Panc1 (cell line): ENCODE measurements at regions not wholly inside any gene's neighbourhood (a gene's known extent, or its start where the extent isn't known, plus 50 kb on each side); places are given as distances from the start of the nearest gene placed in this dataset.
"Not testable (repeated sequence)": the region's sequence is repeated elsewhere in the genome, so short reads cannot be mapped to it uniquely, and the experiment has no call there.

Experiments
- ATAC-seq: fragments of 200-7000 bp; cut with Tn5 transposase; 2 replicates; pipeline ENCODE4 v1.9.1; 2020; ENCODE audit warnings: mild to moderate bottlenecking, moderate library complexity
- BruUV-seq: library from RNA; stranded (reverse); fragments of 400-500 nt; replicated peaks from 2 replicates; lab custom pipeline; 2021; lab: Mats Ljungman, UMichigan
- CTCF ChIA-PET: fragments of 300-600 bp; sonication (Branson Sonifier 250); formaldehyde crosslinking; loops from one replicate; lab custom pipeline; 2022; ENCODE audit warnings: antibody characterized with exemption; lab: Charles Lee
- POLR2A ChIA-PET: fragments of 300-600 bp; sonication (Branson Sonifier 250); formaldehyde crosslinking; loops from one replicate; lab custom pipeline; 2022; ENCODE audit warnings: antibody characterized with exemption; lab: Charles Lee
- DNase-seq: peaks from one replicate; pipeline ENCODE4 v3.0.0-alpha.2; 2010; ENCODE audit warnings: low read depth, low spot score
- H3K27ac ChIP-seq: 2 replicates; pipeline ENCODE4 v1.5.1; 2011; ENCODE audit warnings: mild to moderate bottlenecking, low read length, inconsistent platforms
- H3K27me3 ChIP-seq: fragments of 200-500 bp; sonication (Bioruptor generic); 2 replicates; pipeline ENCODE4 v1.6.0; 2014; ENCODE audit warnings: low read length, inconsistent platforms; ENCODE audit not compliant: control insufficient read depth, insufficient read depth
- H3K36me3 ChIP-seq: fragments of 200-500 bp; sonication (Bioruptor generic); 2 replicates; pipeline ENCODE4 v1.5.1; 2014; ENCODE audit warnings: inconsistent platforms, mild to moderate bottlenecking, low read length, moderate library complexity; ENCODE audit not compliant: control insufficient read depth, insufficient read depth
- H3K4me1 ChIP-seq: 2 replicates; pipeline ENCODE4 v1.5.1; 2011; ENCODE audit warnings: inconsistent platforms, mild to moderate bottlenecking, low read length, moderate library complexity; ENCODE audit not compliant: control insufficient read depth, insufficient read depth
- H3K4me3 ChIP-seq, 2 experiments: 2 replicates each; pipeline ENCODE4 v1.5.1; 2011 to 2012; ENCODE audit warnings: low read depth in 2 of 2, low read length in 2 of 2, mild to moderate bottlenecking in 2 of 2, inconsistent platforms in 1 of 2, moderate library complexity in 1 of 2
- H3K9me3 ChIP-seq: fragments of 200-500 bp; sonication (Bioruptor generic); 2 replicates; pipeline ENCODE4 v1.5.1; 2014; ENCODE audit warnings: low read depth, mild to moderate bottlenecking, inconsistent platforms, low read length, moderate library complexity; ENCODE audit not compliant: control insufficient read depth, insufficient read depth
- in situ Hi-C: cut with HindIII; loops from 2 replicates; pipeline ENCODE4 v1.10.0; 2016; ENCODE audit warnings: low sequenced_read_pairs, low pct_unique_long_range_greater_than_20kb
- intact Hi-C: fragments of 100-400 bp; cut with micrococcal nuclease; formaldehyde crosslinking; loops from one replicate; pipeline ENCODE4 v1.10.0; 2022; ENCODE audit not compliant: unreplicated experiment

DNA sequence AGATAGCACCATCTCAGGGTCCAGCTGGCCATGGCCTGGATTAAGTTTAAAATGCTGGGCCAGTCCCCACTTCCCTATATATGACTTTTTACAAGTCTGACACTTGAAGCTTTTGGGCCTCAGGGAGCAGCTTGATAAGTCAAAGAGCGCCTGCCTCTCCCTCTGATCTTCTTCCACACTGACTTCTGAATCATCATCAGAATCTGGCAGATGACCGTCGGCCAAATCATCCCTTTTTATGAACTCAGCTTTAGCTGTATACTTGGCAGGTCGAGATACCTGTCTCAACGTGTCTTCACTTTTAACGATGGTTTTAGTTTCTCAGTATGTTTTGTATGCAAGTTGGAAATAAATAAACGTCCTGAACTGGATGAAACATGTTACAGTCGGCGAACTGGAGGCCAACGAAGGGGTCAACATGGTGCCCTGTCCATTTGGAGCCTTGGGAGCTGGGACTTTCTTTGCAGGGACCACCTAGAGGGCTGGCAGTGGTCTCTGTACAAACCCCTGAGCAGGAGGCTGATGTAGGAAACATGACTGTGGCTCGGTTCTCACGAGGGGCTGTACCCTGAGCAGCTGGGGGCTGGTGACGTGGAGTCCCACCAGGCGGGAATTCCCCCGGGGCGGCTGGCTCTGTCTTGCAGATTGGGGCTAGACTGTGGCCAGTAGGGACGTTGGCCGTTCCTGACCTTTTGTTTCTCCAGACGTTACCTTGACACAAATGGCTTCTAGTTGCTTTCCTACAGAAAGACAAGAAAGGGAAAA lies 153.8 kb upstream of the PRKX start:
- BruUV-seq, H3K4me1 ChIP-seq, DNase-seq, H3K27me3 ChIP-seq, H3K36me3 ChIP-seq, CTCF ChIA-PET, H3K27ac ChIP-seq, intact Hi-C loops, POLR2A ChIA-PET, ATAC-seq, H3K9me3 ChIP-seq, H3K4me3 ChIP-seq, in situ Hi-C loops: not testable (repeated sequence)

DNA sequence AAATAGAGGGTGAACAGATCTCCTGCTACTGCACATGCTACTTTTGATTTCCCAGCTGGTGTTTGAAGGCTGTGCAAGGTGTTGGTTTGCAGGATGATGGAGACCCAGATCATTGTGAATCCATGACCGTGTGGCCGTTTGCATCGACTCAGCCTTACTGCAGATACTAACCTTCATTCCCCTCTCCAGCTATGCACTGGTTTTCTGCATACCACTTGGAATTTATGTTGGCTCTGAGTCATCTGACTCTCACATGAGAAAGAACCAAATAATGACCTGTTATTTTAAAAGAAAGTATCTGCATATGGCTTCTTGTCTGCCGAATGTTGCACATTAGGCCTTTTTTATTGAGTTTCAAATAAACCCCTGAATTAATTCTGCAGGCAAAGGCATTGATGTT lies 144.9 kb upstream of the PRKX start:
- POLR2A ChIA-PET, H3K4me3 ChIP-seq, H3K4me1 ChIP-seq, H3K9me3 ChIP-seq, BruUV-seq, ATAC-seq, H3K27me3 ChIP-seq, intact Hi-C loops, H3K27ac ChIP-seq, CTCF ChIA-PET, DNase-seq, H3K36me3 ChIP-seq, in situ Hi-C loops: not testable (repeated sequence)

DNA sequence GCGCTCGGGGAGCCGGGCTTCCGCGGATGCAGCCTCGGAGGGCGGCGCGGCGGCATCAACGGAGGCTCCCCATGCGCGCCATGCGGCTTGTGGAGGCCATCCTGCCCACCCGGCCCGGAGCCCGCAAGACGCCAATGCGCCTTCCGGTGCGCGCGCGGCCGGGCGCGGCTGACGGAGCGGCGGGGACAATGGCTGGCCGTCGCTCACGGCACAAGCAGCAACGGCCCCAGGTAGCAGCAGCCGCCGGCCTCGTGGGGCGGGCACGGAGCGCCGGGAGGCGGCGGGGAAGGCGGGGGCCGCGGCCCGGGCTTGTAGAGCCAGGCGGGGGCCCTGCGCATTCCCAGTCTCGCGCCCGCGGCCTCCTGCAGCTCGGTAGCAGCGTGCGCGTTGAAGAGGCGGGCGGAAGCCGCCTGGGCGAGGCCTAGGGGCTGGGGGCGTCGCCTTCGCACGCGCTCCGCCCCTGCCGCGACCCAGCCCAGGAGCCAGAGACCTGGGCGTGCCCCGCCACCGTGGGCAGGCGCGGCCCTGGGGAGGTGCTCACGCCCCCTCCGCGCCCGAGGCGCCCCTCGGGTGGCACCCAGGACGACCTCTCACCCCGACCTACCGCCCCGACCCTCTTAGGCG lies 130.2 kb upstream of the PRKX start:
- intact Hi-C loops, in situ Hi-C loops, H3K36me3 ChIP-seq, H3K27me3 ChIP-seq, H3K9me3 ChIP-seq, BruUV-seq, POLR2A ChIA-PET, H3K27ac ChIP-seq, H3K4me1 ChIP-seq, CTCF ChIA-PET, DNase-seq: not testable (repeated sequence)
- peak; percentile 95 for ATAC-seq
- peak overlapping the region in 1 of 2 experiments; percentile 35; a peak in 2 of 4 replicates for H3K4me3 ChIP-seq

DNA sequence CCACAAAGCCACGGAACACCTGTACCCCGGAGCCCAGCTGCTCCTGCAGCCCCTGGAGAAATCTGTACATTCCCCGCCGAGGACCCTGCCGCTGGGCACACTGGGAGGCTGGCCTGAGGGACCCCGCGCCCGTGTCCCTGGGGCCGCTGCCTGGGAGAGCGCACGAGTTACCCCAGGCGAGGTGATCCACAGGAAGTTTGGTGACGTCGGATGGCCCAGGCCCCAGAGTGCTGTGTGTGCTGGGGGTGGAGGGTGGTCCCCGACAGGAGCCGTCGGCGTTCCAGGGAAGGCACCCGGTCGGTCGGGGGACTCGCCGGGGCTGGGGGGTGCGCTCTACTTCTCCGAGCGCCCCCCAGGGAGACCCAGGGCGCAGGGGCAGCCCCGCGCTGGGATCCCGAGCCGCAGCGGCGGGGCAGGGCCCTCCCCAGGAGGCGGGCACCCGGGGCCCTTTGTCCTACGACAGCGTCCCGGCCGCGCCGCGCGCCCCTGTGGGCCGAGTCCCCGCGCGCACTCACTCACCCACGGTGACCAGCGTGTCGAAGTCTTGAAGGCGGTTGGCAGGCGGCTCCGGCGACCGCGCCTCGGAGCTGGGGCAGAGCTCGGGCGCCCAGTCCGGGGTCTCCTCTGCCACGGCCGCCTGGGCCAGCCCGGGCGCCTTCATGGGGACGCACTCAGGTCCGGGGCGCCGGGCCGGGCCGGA lies 129.5 kb upstream of the PRKX start:
- intact Hi-C loops, in situ Hi-C loops, H3K27ac ChIP-seq, H3K27me3 ChIP-seq, BruUV-seq, DNase-seq, POLR2A ChIA-PET, H3K4me1 ChIP-seq, H3K36me3 ChIP-seq, H3K9me3 ChIP-seq, CTCF ChIA-PET: not testable (repeated sequence)
- peak overlapping the region; percentile 16 to 35; a peak in 2 of 4 replicates for H3K4me3 ChIP-seq
- ATAC-seq = peak; percentile 87

DNA sequence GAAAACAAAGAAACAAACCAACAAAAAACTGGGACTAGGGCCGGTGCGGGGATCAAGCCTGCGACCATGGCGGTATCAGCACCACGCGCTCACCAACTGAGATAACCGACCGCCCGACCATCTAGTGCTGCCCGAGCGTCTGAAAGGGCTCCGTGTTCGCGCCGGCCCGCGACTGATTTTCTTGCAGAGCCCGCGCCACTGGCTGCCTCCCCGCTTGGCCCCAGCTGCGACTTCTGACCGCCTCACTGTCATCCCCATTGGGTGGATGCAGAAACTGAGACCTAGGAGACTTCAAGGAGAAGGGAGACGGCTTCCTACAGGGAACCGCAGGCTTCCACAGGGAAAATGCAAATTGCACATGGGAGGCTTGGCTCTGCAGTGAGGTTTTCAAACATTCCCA lies 125.3 kb upstream of the PRKX start:
- DNase-seq, H3K9me3 ChIP-seq, intact Hi-C loops, H3K4me3 ChIP-seq, ATAC-seq, H3K4me1 ChIP-seq, H3K27me3 ChIP-seq, H3K27ac ChIP-seq, H3K36me3 ChIP-seq, in situ Hi-C loops, CTCF ChIA-PET, POLR2A ChIA-PET, BruUV-seq: not testable (repeated sequence)

DNA sequence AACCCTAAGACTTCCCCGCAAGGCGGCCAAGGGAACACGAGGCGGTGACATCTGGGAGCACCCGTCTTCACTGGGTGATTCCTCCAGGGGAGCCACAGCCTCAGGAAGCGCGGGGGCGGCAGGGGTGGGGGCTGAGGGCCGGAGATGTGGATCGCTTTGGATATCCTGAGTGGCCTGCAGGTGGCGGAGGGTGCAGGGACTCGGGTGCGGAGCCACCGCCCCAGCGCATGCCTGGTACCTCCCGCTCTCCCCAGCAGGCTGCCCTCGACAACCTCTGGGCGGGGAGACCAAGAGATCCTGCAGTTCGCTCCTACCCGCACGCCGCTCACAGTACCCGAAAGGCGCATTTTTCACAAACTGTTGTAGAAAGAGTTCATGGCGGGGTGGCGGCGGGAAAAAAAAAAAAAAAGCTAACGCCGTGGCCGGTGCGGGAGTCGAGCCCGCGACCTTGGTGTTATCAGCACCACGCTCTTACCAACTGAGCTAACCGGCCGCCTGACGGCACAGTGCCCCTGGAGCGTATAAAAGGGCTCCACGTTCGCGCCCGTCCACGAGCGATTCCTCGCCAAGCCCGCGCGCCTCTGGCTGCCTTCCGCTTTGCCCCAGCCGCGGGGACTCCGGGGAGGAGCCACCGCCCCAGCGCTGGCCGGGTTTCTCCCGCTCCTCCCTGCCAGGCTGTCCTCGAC lies 124.7 kb upstream of the PRKX start:
- in situ Hi-C loops, H3K9me3 ChIP-seq, H3K4me3 ChIP-seq, H3K36me3 ChIP-seq, DNase-seq, CTCF ChIA-PET, ATAC-seq, H3K4me1 ChIP-seq, BruUV-seq, intact Hi-C loops, H3K27me3 ChIP-seq, H3K27ac ChIP-seq, POLR2A ChIA-PET: not testable (repeated sequence)

DNA sequence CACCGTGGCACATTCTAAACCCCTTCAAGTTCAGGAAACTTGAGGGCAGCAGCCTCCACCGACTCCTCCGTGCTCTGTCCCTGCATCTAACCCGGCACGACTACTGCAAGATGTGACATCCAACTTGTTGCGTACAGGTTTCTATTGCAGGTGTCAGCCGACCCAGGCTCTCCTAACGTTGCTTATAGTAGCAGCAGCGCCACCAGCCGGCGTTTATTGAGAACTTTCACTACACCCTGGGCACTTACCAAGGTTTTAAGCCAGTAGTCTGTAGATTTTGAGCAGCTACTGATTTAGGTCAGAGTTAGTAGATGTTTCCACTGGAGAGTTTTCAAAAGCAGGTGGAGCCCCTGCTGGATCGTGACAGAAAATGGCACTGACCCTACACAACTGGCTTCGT lies 123.8 kb upstream of the PRKX start:
- CTCF ChIA-PET, H3K27me3 ChIP-seq, in situ Hi-C loops, H3K4me3 ChIP-seq, H3K36me3 ChIP-seq, H3K4me1 ChIP-seq, ATAC-seq, POLR2A ChIA-PET, intact Hi-C loops, H3K27ac ChIP-seq, H3K9me3 ChIP-seq, BruUV-seq, DNase-seq: not testable (repeated sequence)
